GM23338 (cell line): ENCODE measurements at regions not wholly inside any gene's neighbourhood (a gene's known extent, or its start where the extent isn't known, plus 50 kb on each side); places are given as distances from the start of the nearest gene placed in this dataset.

Experiments used
- CTCF ChIP-seq, 2 experiments: fragments of 200-600 bp in 1 of 2; sonication (generic) in 1 of 2; conservative IDR thresholded peaks; 2 replicates each; pipeline versions ENCODE4 v1.5.1 to v1.6.1; 2016 to 2017; ENCODE audit warnings: antibody characterized with exemption in 2 of 2, low read depth in 2 of 2, mild to moderate bottlenecking in 2 of 2, moderate library complexity in 1 of 2
- EZH2 ChIP-seq: fragments of 200-600 bp; sonication (generic); IDR thresholded peaks from one replicate; pipeline ENCODE4 v1.8.0; 2017; ENCODE audit warnings: antibody characterized with exemption, mild to moderate bottlenecking, low read depth; ENCODE audit not compliant: unreplicated experiment

GRCh38 chr2:4464634-4465266, 761.4 kb downstream of the DCDC2C start:
- no peak for TF ChIP-seq CTCF (conservative IDR thresholded peaks at IDR 0.05; ENCODE audit: low read depth in 2 of 2)
- TF ChIP-seq EZH2 = no peak
